Omental fat pad (tissue), 3 donors: ENCODE measurements at regions not wholly inside any gene's neighbourhood (a gene's known extent, or its start where the extent isn't known, plus 50 kb on each side); places are given as distances from the start of the nearest gene placed in this dataset.

Experiments
- ATAC-seq: fragments of 150-250 bp; one replicate; pipeline ENCODE4 v1.9.1; 2016; ENCODE audit warnings: mild to moderate bottlenecking, moderate library complexity; ENCODE audit not compliant: low FRiP score
- DNase-seq: peaks from one replicate; pipeline ENCODE4 v3.0.0-alpha.2; 2019; ENCODE audit warnings: low spot score
- TF ChIP-seq, protein P1 (sequence below), 3 donors: fragments of 450-650 bp; IDR thresholded peaks; one replicate each; pipeline ENCODE4 v1.5.1; 2016 to 2017; ENCODE audit warnings: antibody characterized with exemption in 3 of 3, mild to moderate bottlenecking in 3 of 3, moderate library complexity in 2 of 3

DNA sequence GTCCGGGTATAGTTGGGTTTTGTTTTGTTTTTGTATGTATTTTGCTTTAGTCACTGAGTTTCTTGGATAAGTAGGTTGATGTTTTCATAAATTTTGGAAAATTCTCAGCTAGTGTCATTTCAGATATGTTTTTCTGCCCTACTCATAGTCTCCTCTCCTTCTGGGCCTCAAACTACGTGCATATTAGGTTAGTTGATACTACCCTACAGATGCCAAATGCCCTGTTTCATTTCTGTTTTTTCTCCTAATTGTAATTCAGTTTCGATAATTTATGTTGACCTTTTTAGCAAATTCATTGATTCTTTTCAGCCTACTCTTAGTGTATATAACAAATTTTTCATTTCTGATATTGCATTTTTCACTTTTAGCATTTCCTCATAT lies 268.6 kb upstream of the RGS18 start:
- no peak for DNase-seq
- ATAC-seq: no peak
- TF ChIP-seq, protein P1, sequence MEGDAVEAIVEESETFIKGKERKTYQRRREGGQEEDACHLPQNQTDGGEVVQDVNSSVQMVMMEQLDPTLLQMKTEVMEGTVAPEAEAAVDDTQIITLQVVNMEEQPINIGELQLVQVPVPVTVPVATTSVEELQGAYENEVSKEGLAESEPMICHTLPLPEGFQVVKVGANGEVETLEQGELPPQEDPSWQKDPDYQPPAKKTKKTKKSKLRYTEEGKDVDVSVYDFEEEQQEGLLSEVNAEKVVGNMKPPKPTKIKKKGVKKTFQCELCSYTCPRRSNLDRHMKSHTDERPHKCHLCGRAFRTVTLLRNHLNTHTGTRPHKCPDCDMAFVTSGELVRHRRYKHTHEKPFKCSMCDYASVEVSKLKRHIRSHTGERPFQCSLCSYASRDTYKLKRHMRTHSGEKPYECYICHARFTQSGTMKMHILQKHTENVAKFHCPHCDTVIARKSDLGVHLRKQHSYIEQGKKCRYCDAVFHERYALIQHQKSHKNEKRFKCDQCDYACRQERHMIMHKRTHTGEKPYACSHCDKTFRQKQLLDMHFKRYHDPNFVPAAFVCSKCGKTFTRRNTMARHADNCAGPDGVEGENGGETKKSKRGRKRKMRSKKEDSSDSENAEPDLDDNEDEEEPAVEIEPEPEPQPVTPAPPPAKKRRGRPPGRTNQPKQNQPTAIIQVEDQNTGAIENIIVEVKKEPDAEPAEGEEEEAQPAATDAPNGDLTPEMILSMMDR (IDR thresholded peaks at IDR 0.05): no peak

DNA sequence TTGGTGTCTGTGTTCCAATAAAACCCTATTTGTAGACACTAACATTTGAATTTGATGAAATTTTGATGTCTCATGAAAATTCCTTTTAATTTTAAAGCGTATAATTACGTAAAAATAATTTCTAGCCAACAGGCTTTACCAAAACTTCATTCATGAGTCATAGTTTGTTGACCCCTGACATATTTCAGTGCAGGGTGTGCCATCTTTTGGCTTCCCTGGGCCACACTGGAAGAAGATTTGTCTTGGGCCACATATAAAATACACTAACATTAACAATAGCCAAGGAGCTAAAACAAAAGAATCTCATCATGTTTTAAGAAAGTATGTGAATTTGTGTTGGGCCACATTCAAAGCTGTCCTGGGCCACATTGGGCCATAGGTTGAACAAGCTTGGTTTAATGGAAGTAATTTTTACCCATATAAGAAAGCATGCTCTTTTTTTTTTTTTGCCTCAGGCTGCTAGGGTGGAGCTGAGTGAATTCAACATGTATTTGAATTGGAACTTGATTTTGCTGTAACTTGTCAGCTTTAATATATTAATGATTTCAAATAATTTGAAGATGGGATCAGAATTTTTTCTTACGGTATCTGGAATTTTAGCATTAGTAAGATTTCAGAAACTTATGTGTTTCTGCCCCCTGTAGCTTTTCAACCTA lies 267.7 kb upstream of the RGS18 start:
- TF ChIP-seq, protein P1 (IDR thresholded peaks at IDR 0.05): no peak
- ATAC-seq: no peak
- DNase-seq: no peak

DNA sequence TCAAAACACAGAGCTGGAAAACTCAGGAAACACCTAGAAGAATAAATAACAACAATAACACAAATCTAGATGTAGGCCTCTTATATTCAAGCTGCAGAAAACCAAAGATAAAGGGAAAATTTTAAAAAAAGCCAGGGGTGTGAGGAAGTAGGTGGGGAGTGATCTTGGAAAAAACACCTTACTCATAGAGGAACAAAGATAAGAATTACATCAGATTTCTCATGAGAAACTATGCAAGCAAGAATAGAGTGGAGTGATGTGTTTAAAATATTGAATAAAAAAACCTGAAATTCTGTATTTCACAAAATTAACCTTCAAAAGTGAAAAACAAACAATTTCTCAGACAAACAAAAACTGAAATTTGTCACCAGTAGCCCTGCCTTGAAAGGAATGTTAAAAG lies 265.5 kb upstream of the RGS18 start:
- DNase-seq (no peak), ATAC-seq (no peak)
- TF ChIP-seq, protein P1 (IDR thresholded peaks at IDR 0.05): no peak

DNA sequence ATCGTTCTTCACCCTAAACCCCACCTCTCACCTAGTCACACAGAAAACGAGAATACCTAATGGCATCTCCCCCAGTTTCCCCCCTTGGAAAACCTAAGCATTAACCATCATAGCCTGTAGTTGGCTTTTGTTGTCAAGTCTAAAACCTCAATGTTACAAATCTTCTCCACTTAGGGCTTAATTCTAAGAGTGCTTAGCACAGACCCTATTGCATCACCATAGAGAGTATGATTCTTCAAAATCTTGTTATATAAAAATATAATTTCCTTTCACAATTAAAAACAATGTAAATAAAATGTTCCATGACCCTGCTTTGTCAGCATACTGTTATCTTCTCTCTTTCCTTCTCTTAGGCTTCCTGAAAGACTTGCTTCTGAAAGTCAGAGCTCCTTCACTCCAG lies 263.2 kb upstream of the RGS18 start:
- no peak for DNase-seq
- TF ChIP-seq, protein P1 (IDR thresholded peaks at IDR 0.05): no peak
- ATAC-seq: no peak

DNA sequence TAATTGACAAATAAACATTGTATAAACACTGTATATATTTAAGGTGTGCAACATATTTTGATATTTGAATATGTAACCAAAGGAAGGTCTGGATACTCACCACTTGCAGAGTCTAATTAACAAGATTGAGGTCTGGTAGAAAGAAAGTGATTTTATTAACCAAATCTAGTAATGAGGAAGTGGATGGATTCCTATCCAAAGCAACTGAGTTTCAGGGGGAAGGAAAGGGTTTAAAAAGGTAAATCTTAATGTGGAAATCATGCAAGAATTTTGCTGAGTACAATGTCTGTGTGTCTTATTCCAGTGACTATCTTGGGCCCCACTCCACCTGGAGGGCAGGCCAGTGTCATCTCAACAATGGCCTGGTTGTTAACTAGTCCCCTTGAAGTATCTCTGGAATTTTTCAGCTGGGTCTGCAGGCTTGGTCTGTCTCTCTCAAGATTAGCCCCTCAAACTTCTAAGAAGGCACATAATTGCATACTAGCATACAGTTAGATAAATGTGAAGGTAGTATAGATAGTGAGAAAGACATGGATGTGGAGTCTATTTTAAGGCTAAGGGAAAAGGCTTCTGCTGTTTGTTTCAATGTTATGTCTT lies 262.7 kb upstream of the RGS18 start:
- no peak for ATAC-seq

DNA sequence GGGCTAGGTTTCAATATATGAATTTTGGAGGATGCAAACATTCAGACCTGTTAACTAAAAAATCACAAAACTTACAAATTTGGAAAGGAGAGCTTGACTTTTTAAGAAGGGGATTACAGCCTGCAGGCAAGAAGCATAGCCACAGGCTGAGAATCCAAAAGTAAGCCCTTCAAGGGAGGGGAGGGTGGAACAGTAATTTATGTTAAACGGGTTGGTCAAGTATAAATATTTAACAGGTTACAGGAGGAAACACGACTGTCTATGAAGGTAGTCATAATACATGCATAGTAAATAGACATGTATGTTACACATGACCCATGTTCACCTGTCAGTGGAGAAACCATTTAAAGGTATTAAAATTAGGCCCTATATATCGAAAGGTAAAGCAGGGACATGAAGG lies 261.1 kb upstream of the RGS18 start:
- TF ChIP-seq, protein P1 (IDR thresholded peaks at IDR 0.05): no peak
- DNase-seq (no peak), ATAC-seq (no peak)

More for the DNA sequence above, 262.7 kb upstream of the RGS18 start:
- TF ChIP-seq, protein P1 (IDR thresholded peaks at IDR 0.05): no peak
- no peak for DNase-seq

DNA sequence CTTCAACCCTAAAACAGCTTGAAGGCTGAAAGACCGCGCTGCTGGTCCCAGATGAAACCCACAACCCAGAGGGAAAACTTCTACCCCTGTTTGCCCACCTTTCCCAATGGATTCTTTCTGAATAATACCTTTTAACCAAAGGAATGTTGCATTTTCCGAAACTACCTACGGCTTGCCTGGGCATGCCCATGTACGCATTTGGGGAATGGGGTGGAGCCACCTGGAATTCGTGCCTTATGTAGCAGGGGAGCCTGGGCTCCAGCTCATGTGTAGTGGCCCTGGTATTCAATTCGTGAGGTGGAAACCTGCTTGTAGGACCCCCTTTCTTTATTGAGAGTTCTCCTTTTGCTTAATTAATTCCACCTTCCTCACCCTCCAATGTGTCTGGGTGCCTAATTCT lies 256.6 kb upstream of the RGS18 start:
- TF ChIP-seq, protein P1 (IDR thresholded peaks at IDR 0.05): no peak
- no peak for DNase-seq
- ATAC-seq: no peak
